Nephron progenitor cell (in vitro differentiated cells): ENCODE measurements at regions not wholly inside any gene's neighbourhood (a gene's known extent, or its start where the extent isn't known, plus 50 kb on each side); places are given as distances from the start of the nearest gene placed in this dataset.
"Not testable (repeated sequence)": the region's sequence is repeated elsewhere in the genome, so short reads cannot be mapped to it uniquely, and the experiment has no call there.

Experiments used
- DNase-seq: peaks from one replicate; pipeline ENCODE4 v3.0.0; 2021
- H3K27ac Mint-ChIP-seq: 2 replicates; pipeline ENCODE4 v1.8.0; 2021; ENCODE audit warnings: mild to moderate bottlenecking, moderate library complexity, mixed read lengths
- H3K27me3 Mint-ChIP-seq: 2 replicates; pipeline ENCODE4 v1.8.0; 2021; ENCODE audit warnings: mild to moderate bottlenecking, low read depth, mixed read lengths; ENCODE audit not compliant: poor library complexity
- H3K36me3 Mint-ChIP-seq: 2 replicates; pipeline ENCODE4 v1.8.0; 2021; ENCODE audit warnings: low read depth, mixed read lengths
- H3K4me1 Mint-ChIP-seq: 2 replicates; pipeline ENCODE4 v1.8.0; 2021; ENCODE audit warnings: mixed read lengths
- H3K4me3 Mint-ChIP-seq: 2 replicates; pipeline ENCODE4 v1.8.0; 2021; ENCODE audit warnings: mild to moderate bottlenecking, moderate library complexity, mixed read lengths
- H3K9me3 Mint-ChIP-seq: 2 replicates; pipeline ENCODE4 v1.8.0; 2021; ENCODE audit warnings: mild to moderate bottlenecking, moderate library complexity, mixed read lengths
- TF ChIP-seq, protein P1 (sequence below): fragments of 200-600 bp; sonication (generic); IDR thresholded peaks from 2 replicates; pipeline ENCODE4 v1.5.0; 2021; ENCODE audit warnings: antibody characterized with exemption

DNA sequence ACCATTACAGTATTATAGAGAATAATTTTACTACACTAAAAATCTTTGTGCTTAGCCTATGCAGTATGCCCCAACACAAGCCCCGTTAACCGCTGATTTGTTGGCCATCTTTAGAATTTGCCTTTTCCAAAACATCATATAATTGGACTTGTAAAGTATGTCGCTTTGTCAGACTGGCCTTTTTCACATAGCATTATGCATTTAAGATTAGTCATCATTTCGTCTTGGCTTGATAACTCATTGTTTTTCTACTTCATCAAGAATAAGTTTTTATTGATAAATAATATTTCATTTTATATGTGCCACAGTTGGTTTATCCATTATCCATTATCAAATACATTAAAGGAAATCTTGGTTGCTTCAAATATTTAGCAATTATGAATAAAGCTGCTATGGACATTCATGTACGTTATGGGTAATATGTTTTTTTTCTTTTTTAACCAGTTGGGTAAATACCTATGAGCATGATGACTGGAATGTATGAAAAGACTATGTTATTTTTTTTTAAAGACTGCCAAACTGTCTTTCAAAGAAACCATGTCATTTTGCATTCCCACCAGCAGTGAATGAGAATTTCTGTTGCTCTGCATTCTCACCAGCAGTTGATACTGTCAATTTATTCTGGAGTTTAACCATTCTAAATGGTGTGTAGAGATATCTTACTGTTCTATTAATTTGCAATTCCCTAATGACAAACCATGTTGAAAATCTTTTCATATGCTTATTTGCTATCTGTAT is 273.1 kb upstream of the KCND2 start:
- H3K4me1 Mint-ChIP-seq = no peaks in the 10 kb centered on the region

DNA sequence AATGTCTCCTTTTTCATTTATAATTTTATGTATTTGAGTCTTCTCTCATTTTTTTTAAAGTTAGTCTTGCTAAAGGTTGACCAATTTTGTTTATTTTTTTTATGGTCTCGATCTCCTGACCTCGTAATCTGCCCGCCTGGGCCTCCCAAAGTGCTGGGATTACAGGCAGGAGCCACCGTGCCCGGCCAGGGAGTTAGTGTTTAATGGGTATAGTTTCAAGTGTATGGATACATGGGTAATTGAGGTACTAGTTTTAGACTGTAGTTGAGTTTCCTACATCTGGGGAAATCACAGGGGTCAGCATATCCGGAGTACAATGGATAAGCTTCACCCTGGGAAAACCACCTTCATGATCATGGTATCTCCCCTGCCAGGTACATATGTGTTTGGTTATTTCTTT is 267.3 kb upstream of the KCND2 start:
- no peak for DNase-seq
- H3K27ac Mint-ChIP-seq = no peak overlapping the region
- H3K36me3 Mint-ChIP-seq = no peaks in the 10 kb centered on the region
- H3K4me1 Mint-ChIP-seq = no peaks in the 10 kb centered on the region
- H3K4me3 Mint-ChIP-seq = no peak overlapping the region
- H3K9me3 Mint-ChIP-seq = no peaks in the 10 kb centered on the region
- no peaks in the 10 kb centered on the region for H3K27me3 Mint-ChIP-seq
- TF ChIP-seq, protein P1, sequence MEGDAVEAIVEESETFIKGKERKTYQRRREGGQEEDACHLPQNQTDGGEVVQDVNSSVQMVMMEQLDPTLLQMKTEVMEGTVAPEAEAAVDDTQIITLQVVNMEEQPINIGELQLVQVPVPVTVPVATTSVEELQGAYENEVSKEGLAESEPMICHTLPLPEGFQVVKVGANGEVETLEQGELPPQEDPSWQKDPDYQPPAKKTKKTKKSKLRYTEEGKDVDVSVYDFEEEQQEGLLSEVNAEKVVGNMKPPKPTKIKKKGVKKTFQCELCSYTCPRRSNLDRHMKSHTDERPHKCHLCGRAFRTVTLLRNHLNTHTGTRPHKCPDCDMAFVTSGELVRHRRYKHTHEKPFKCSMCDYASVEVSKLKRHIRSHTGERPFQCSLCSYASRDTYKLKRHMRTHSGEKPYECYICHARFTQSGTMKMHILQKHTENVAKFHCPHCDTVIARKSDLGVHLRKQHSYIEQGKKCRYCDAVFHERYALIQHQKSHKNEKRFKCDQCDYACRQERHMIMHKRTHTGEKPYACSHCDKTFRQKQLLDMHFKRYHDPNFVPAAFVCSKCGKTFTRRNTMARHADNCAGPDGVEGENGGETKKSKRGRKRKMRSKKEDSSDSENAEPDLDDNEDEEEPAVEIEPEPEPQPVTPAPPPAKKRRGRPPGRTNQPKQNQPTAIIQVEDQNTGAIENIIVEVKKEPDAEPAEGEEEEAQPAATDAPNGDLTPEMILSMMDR = no peak

More for the DNA sequence above, 273.1 kb upstream of the KCND2 start:
- Mint-ChIP-seq H3K36me3 (no peaks in the 10 kb centered on the region), H3K4me3 (no peak overlapping the region), H3K27ac (no peak overlapping the region), H3K27me3 (peaks cover 4% of the 10 kb centered on the region), H3K9me3 (no peaks in the 10 kb centered on the region)
- DNase-seq = no peak
- TF ChIP-seq, protein P1 = no peak

DNA sequence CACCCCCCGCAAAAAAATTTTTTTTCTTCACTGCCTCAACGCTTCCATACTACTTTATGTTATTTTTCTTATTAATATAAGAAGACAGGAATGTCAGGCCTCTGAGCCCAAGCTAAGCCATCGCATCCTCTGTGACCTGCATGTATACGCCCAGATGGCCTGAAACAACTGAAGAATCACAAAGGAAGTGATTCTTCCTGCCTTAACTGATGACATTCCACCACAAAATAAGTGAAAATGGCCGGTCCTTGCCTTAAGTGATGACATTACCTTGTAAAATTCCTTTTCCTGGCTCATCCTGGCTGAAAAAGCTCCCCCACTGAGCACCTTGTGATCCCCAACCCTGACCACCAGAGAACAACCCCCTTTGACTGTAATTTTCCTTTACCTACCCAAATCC is 258.7 kb upstream of the KCND2 start:
- not testable (repeated sequence) for H3K27me3 Mint-ChIP-seq, H3K4me1 Mint-ChIP-seq, H3K27ac Mint-ChIP-seq, H3K4me3 Mint-ChIP-seq, DNase-seq, H3K9me3 Mint-ChIP-seq, H3K36me3 Mint-ChIP-seq

DNA sequence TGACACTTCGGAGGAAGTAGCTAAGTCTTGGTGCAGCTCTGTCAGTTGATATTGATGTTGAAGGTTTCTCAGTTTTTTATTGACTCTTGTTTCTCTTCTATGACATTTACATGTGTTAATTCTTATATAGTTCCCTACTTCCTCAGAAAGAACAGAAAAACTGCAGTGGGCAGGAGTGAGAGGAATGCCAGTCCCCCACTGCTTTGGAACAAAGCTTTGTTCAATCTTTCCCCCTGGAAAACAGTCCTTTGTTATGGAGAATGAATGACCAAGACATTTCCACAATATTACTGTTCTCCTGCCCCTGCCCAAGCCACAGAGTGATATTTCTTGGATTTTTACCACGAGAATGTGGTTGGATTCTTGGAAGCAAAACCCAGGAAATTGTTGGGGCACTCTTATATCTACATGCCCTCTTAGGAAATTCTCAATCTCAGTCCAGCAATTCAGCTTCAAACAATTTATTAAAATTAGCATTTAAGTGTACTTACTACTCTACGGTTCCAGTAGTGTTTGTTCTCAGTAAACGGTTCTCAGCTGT is 258.0 kb upstream of the KCND2 start:
- no peaks in the 10 kb centered on the region for H3K9me3 Mint-ChIP-seq
- H3K4me1 Mint-ChIP-seq = peaks cover 4% of the 10 kb centered on the region
- H3K27ac Mint-ChIP-seq = peak overlapping the region; percentile 39
- no peaks in the 10 kb centered on the region for H3K36me3 Mint-ChIP-seq
- H3K4me3 Mint-ChIP-seq = no peak overlapping the region
- TF ChIP-seq, protein P1 = no peak
- no peaks in the 10 kb centered on the region for H3K27me3 Mint-ChIP-seq
- DNase-seq = no peak

DNA sequence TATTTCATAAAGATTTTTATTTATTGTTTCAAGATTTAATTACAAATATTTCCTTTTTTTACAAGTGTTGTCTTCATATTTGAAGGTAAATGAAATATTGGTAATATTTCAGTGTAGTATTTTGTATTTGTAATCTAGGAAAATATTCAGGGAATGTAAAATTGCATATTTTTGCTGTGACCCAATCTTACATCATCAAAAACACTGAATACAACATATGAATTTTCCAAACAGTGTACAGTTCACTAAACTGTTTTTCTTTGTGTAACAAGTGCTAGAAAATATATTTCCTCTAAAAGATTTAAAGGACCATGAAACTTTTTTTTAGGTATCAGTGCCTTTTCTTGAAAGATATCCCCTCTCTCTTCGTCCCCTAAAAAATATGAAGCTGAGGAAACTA is 251.9 kb upstream of the KCND2 start:
- H3K27me3 Mint-ChIP-seq = no peaks in the 10 kb centered on the region
- TF ChIP-seq, protein P1 = no peak
- no peak for DNase-seq
- H3K4me3 Mint-ChIP-seq = no peak overlapping the region
- H3K27ac Mint-ChIP-seq = no peak overlapping the region
- no peaks in the 10 kb centered on the region for H3K36me3 Mint-ChIP-seq
- H3K4me1 Mint-ChIP-seq = no peaks in the 10 kb centered on the region
- H3K9me3 Mint-ChIP-seq = no peaks in the 10 kb centered on the region

DNA sequence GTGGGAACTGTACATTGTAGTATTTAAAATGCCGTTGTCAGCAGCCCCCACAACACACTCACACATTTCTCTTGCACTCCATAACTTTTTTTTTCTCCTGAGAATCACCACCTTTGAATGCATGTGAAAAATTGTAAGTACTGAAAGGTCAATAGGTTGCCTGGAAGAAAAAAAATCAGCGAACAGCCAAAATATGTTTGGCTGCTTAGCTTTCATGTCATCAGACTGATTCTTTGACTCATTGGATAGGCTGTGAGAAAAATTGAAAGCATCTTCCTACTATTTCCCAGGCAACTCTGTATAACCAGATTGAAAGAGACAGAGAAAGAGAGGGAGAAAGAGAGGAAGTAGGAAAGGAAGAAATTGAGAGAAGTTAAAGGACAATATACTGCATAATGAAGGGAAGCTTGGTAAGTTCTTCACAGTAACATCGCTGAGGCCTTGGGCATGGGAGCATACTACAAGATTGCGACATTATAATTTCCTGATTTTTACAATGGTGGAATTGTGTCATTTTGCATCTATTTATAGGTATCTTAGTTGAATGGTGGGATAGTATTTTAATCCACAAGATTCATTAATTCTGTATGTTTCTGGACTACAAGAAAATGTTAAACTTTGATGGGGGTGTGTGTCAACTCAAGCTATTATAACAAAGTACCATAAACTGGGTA is 249.3 kb upstream of the KCND2 start:
- no peak overlapping the region for H3K27ac Mint-ChIP-seq
- TF ChIP-seq, protein P1 = no peak
- H3K9me3 Mint-ChIP-seq = no peaks in the 10 kb centered on the region
- H3K4me3 Mint-ChIP-seq = no peak overlapping the region
- DNase-seq = no peak
- no peaks in the 10 kb centered on the region for H3K4me1 Mint-ChIP-seq
- no peaks in the 10 kb centered on the region for H3K27me3 Mint-ChIP-seq
- H3K36me3 Mint-ChIP-seq = no peaks in the 10 kb centered on the region
